SU-DHL-6 (cell line): ENCODE measurements at regions not wholly inside any gene's neighbourhood (a gene's known extent, or its start where the extent isn't known, plus 50 kb on each side); places are given as distances from the start of the nearest gene placed in this dataset.

ENCODE experiments used
- H2AFZ ChIP-seq: fragments of 200-600 bp; sonication (generic); 2 replicates; pipeline ENCODE4 v1.6.1; 2014; ENCODE audit warnings: low read depth, mild to moderate bottlenecking, moderate library complexity, mixed read lengths, antibody characterized with exemption, low read length; ENCODE audit not compliant: severe bottlenecking
- H3F3A ChIP-seq: fragments of 200-600 bp; shearing (Covaris generic); 2 replicates; pipeline ENCODE4 v1.6.0; 2016; ENCODE audit warnings: antibody characterized with exemption, mild to moderate bottlenecking; ENCODE audit not compliant: insufficient read depth
- H3K27ac ChIP-seq: fragments of 200-600 bp; sonication (generic); 2 replicates; pipeline ENCODE4 v1.5.1; 2016; ENCODE audit warnings: low read depth, mild to moderate bottlenecking, low read length, moderate library complexity, mixed read lengths
- H3K27me3 ChIP-seq: fragments of 200-600 bp; sonication (generic), shearing (Covaris generic); 2 replicates; pipeline ENCODE4 v1.6.0; 2014; ENCODE audit warnings: mild to moderate bottlenecking, low read length
- H3K36me3 ChIP-seq: fragments of 200-600 bp; sonication (generic); 2 replicates; pipeline ENCODE4 v1.6.1; 2014; ENCODE audit warnings: mild to moderate bottlenecking, low read length, mixed read lengths
- H3K4me2 ChIP-seq: fragments of 300-600, 200-600 bp; shearing (Covaris generic), sonication (generic); 2 replicates; pipeline ENCODE4 v1.6.0; 2014; ENCODE audit warnings: low read length, low read depth, mild to moderate bottlenecking; ENCODE audit not compliant: poor library complexity, severe bottlenecking
- H3K4me3 ChIP-seq: fragments of 200-600 bp; sonication (generic); 2 replicates; pipeline ENCODE4 v1.5.1; 2014; ENCODE audit warnings: antibody characterized with exemption, low read length, mild to moderate bottlenecking, mixed read lengths; ENCODE audit not compliant: insufficient read depth, poor library complexity, severe bottlenecking
- H3K79me2 ChIP-seq: fragments of 200-600 bp; sonication (generic); 2 replicates; pipeline ENCODE4 v1.6.1; 2014; ENCODE audit warnings: mild to moderate bottlenecking, low read length, moderate library complexity; ENCODE audit not compliant: insufficient read depth
- H3K9ac ChIP-seq: fragments of 200-600 bp; sonication (generic); 2 replicates; pipeline ENCODE4 v1.7.0; 2014; ENCODE audit warnings: mild to moderate bottlenecking, low read length
- H3K9me2 ChIP-seq: fragments of 200-600 bp; sonication (generic); replicated peaks from 2 replicates; pipeline ENCODE4 v1.6.1; 2014; ENCODE audit warnings: low read length; ENCODE audit not compliant: insufficient read depth
- H3K9me3 ChIP-seq: fragments of 200-600 bp; sonication (generic); 2 replicates; pipeline ENCODE4 v1.6.1; 2014; ENCODE audit warnings: low read length, mixed read lengths; ENCODE audit not compliant: insufficient read depth
- H4K20me1 ChIP-seq: fragments of 200-600 bp; sonication (generic); 2 replicates; pipeline ENCODE4 v1.6.1; 2014; ENCODE audit warnings: low read depth, mild to moderate bottlenecking, antibody characterized with exemption, low read length, moderate library complexity, mixed read lengths
- EZH2phosphoT487 ChIP-seq: fragments of 200-600 bp; sonication (generic), shearing (Covaris generic); conservative IDR thresholded peaks from 2 replicates; pipeline ENCODE4 v1.6.1; 2018; ENCODE audit warnings: mild to moderate bottlenecking, antibody characterized with exemption, low read length, moderate library complexity, mixed read lengths
- TF ChIP-seq, protein P1 (sequence below): fragments of 200-600 bp; sonication (generic); IDR thresholded peaks from one replicate; pipeline ENCODE4 v1.5.1; 2017; ENCODE audit warnings: antibody characterized with exemption, mild to moderate bottlenecking, low read length, moderate library complexity; ENCODE audit not compliant: insufficient read depth, poor library complexity, severe bottlenecking

- H3F3A ChIP-seq = no peaks in the 10 kb centered on the region
- H3K9me2 ChIP-seq = no peaks in the 10 kb centered on the region
- no peaks in the 10 kb centered on the region for H4K20me1 ChIP-seq
- H3K9ac ChIP-seq = no peak overlapping the region
- H3K79me2 ChIP-seq = no peaks in the 10 kb centered on the region
- no peaks in the 10 kb centered on the region for H3K9me3 ChIP-seq
- no peak overlapping the region for H3K4me3 ChIP-seq
- no peak for TF ChIP-seq EZH2phosphoT487
- TF ChIP-seq, protein P1, sequence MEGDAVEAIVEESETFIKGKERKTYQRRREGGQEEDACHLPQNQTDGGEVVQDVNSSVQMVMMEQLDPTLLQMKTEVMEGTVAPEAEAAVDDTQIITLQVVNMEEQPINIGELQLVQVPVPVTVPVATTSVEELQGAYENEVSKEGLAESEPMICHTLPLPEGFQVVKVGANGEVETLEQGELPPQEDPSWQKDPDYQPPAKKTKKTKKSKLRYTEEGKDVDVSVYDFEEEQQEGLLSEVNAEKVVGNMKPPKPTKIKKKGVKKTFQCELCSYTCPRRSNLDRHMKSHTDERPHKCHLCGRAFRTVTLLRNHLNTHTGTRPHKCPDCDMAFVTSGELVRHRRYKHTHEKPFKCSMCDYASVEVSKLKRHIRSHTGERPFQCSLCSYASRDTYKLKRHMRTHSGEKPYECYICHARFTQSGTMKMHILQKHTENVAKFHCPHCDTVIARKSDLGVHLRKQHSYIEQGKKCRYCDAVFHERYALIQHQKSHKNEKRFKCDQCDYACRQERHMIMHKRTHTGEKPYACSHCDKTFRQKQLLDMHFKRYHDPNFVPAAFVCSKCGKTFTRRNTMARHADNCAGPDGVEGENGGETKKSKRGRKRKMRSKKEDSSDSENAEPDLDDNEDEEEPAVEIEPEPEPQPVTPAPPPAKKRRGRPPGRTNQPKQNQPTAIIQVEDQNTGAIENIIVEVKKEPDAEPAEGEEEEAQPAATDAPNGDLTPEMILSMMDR = no peak
- no peaks in the 10 kb centered on the region for H3K36me3 ChIP-seq
- no peak overlapping the region for H2AFZ ChIP-seq
- no peak overlapping the region for H3K4me2 ChIP-seq
- no peak overlapping the region for H3K27ac ChIP-seq
- no peaks in the 10 kb centered on the region for H3K27me3 ChIP-seq
These were observed 54.7 kb upstream of the DNAH14 start for GRCh38 chr1:224874775-224875174.

- Histone ChIP-seq H3K27ac (no peak overlapping the region), H3K9me3 (no peaks in the 10 kb centered on the region), H3K4me3 (no peak overlapping the region), H3K4me2 (no peak overlapping the region), H3K79me2 (no peaks in the 10 kb centered on the region), H3K9me2 (no peaks in the 10 kb centered on the region), H4K20me1 (no peaks in the 10 kb centered on the region), H3K27me3 (no peaks in the 10 kb centered on the region), H3K9ac (no peak overlapping the region), H2AFZ (no peak overlapping the region), H3K36me3 (no peaks in the 10 kb centered on the region), H3F3A (no peaks in the 10 kb centered on the region)
- TF ChIP-seq, protein P1 = no peak
- no peak for TF ChIP-seq EZH2phosphoT487
These were observed 50.2 kb upstream of the DNAH14 start for GRCh38 chr1:224879162-224879803.
